ENCODE measurements at regions not wholly inside any gene's neighbourhood (a gene's known extent, or its start where the extent isn't known, plus 50 kb on each side); places are given as distances from the start of the nearest gene placed in this dataset.

GRCh38 chr7:81630600-81630999 lies 139.2 kb downstream of the HGF start:
- H3K27me3 Mint-ChIP-seq (ENCODE audit: low read depth, unreplicated experiment): no peaks in the 10 kb centered on the region
- no peak for FAIRE-seq

GRCh38 chr7:81629702-81630101 lies 140.1 kb downstream of the HGF start:
- H3K9ac ChIP-seq (ENCODE audit: low read length): no peak overlapping the region
- Mint-ChIP-seq H3K9me3 (ENCODE audit: unreplicated experiment) (peaks cover 6% of the 10 kb centered on the region), H3K4me1 (ENCODE audit: low read depth, unreplicated experiment) (peaks cover 5% of the 10 kb centered on the region), H3K4me3 (ENCODE audit: unreplicated experiment) (no peak overlapping the region), H3K27me3 (ENCODE audit: low read depth, unreplicated experiment) (no peaks in the 10 kb centered on the region), H3K36me3 (ENCODE audit: low read depth, unreplicated experiment) (no peaks in the 10 kb centered on the region), H3K27ac (ENCODE audit: unreplicated experiment) (no peak overlapping the region)
- H3K27me3 ChIP-seq (ENCODE audit: insufficient read depth, low read length): no peaks in the 10 kb centered on the region
- H3K27ac ChIP-seq (ENCODE audit: low read depth, low read length): no peak overlapping the region
- H3K36me3 ChIP-seq (ENCODE audit: insufficient read depth, low read length): no peaks in the 10 kb centered on the region
- DNase-seq (ENCODE audit: low read depth) (no peak), FAIRE-seq (no peak)
- no peak overlapping the region for H2AFZ ChIP-seq (ENCODE audit: low read depth, low read length)
- H3K79me2 ChIP-seq (ENCODE audit: insufficient read depth, low read length): no peaks in the 10 kb centered on the region
- no peak overlapping the region for H3K4me2 ChIP-seq (ENCODE audit: low read length)
- H4K20me1 ChIP-seq (ENCODE audit: insufficient read depth, low read length): no peaks in the 10 kb centered on the region
- TF ChIP-seq EZH2 (IDR thresholded peaks at IDR 0.05; ENCODE audit: insufficient read depth, low read length): no peak
- TF ChIP-seq CTCF (IDR thresholded peaks at IDR 0.05; ENCODE audit: insufficient read depth, low read depth, low read length): no peak
- peaks cover 2% of the 10 kb centered on the region for H3K4me1 ChIP-seq (ENCODE audit: insufficient read depth, low read length)
- no peak overlapping the region for H3K4me3 ChIP-seq (ENCODE audit: insufficient read depth, low read depth, low read length)
- H3K9me3 ChIP-seq (ENCODE audit: insufficient read depth, low read depth, low read length): no peaks in the 10 kb centered on the region

More at GRCh38 chr7:81630600-81630999, 139.2 kb downstream of the HGF start:
- Mint-ChIP-seq H3K27ac (ENCODE audit: unreplicated experiment) (no peak overlapping the region), H3K9me3 (ENCODE audit: unreplicated experiment) (peaks cover 6% of the 10 kb centered on the region), H3K36me3 (ENCODE audit: low read depth, unreplicated experiment) (no peaks in the 10 kb centered on the region), H3K4me1 (ENCODE audit: low read depth, unreplicated experiment) (peaks cover 4% of the 10 kb centered on the region), H3K4me3 (ENCODE audit: unreplicated experiment) (no peak overlapping the region)
- Histone ChIP-seq H3K79me2 (ENCODE audit: insufficient read depth, low read length) (no peaks in the 10 kb centered on the region), H3K27me3 (ENCODE audit: insufficient read depth, low read length) (no peaks in the 10 kb centered on the region), H3K4me2 (ENCODE audit: low read length) (no peak overlapping the region), H3K36me3 (ENCODE audit: insufficient read depth, low read length) (no peaks in the 10 kb centered on the region), H3K27ac (ENCODE audit: low read depth, low read length) (no peak overlapping the region), H4K20me1 (ENCODE audit: insufficient read depth, low read length) (no peaks in the 10 kb centered on the region), H2AFZ (ENCODE audit: low read depth, low read length) (no peak overlapping the region), H3K4me1 (ENCODE audit: insufficient read depth, low read length) (peaks cover 2% of the 10 kb centered on the region), H3K4me3 (ENCODE audit: insufficient read depth, low read depth, low read length) (no peak overlapping the region), H3K9me3 (ENCODE audit: insufficient read depth, low read depth, low read length) (no peaks in the 10 kb centered on the region), H3K9ac (ENCODE audit: low read length) (no peak overlapping the region)
- DNase-seq (ENCODE audit: low read depth): no peak
- TF ChIP-seq CTCF (IDR thresholded peaks at IDR 0.05; ENCODE audit: insufficient read depth, low read depth, low read length): no peak
- no peak for TF ChIP-seq EZH2 (IDR thresholded peaks at IDR 0.05; ENCODE audit: insufficient read depth, low read length)

DNA sequence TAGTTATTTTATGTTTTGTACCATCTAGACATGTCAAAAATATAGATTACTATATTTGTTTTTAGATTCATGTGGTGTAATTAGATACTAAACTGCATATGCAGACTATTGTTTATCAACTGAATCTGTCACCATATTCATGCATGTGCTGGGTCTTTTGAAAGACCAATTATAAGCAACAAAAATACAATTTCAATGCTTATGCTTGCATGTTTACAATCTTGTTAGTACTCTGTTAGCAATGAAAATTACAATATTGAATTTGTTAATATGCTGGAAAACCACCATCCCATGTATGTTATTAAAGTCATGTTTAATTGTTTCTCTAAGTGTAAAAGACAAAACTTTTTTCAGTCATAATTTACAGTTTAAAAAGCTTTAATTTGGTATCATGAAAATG lies 140.9 kb downstream of the HGF start:
- Mint-ChIP-seq H3K27me3 (ENCODE audit: low read depth, unreplicated experiment) (no peaks in the 10 kb centered on the region), H3K27ac (ENCODE audit: unreplicated experiment) (no peak overlapping the region), H3K9me3 (ENCODE audit: unreplicated experiment) (peaks cover 6% of the 10 kb centered on the region), H3K36me3 (ENCODE audit: low read depth, unreplicated experiment) (no peaks in the 10 kb centered on the region), H3K4me1 (ENCODE audit: low read depth, unreplicated experiment) (peaks cover 11% of the 10 kb centered on the region), H3K4me3 (ENCODE audit: unreplicated experiment) (no peak overlapping the region)
- Histone ChIP-seq H4K20me1 (ENCODE audit: insufficient read depth, low read length) (no peaks in the 10 kb centered on the region), H3K27me3 (ENCODE audit: insufficient read depth, low read length) (no peaks in the 10 kb centered on the region), H3K9me3 (ENCODE audit: insufficient read depth, low read depth, low read length) (no peaks in the 10 kb centered on the region), H3K79me2 (ENCODE audit: insufficient read depth, low read length) (no peaks in the 10 kb centered on the region), H3K27ac (ENCODE audit: low read depth, low read length) (no peak overlapping the region), H3K4me1 (ENCODE audit: insufficient read depth, low read length) (peaks cover 2% of the 10 kb centered on the region), H3K9ac (ENCODE audit: low read length) (no peak overlapping the region), H3K4me3 (ENCODE audit: insufficient read depth, low read depth, low read length) (no peak overlapping the region), H3K36me3 (ENCODE audit: insufficient read depth, low read length) (no peaks in the 10 kb centered on the region), H2AFZ (ENCODE audit: low read depth, low read length) (no peak overlapping the region), H3K4me2 (ENCODE audit: low read length) (no peak overlapping the region)
- TF ChIP-seq CTCF (IDR thresholded peaks at IDR 0.05; ENCODE audit: insufficient read depth, low read depth, low read length) (no peak), EZH2 (IDR thresholded peaks at IDR 0.05; ENCODE audit: insufficient read depth, low read length) (no peak)
- DNase-seq (ENCODE audit: low read depth) (no peak), FAIRE-seq (peak; percentile 9)

All from astrocyte (in vitro differentiated cells and primary cell).